OCI-LY7 (cell line): ENCODE measurements at regions not wholly inside any gene's neighbourhood (a gene's known extent, or its start where the extent isn't known, plus 50 kb on each side); places are given as distances from the start of the nearest gene placed in this dataset.

Experiments used
- BruUV-seq: library from RNA; stranded (reverse); fragments of 400-500 nt; replicated peaks from 2 replicates; lab custom pipeline; 2021; lab: Mats Ljungman, UMichigan
- CTCF ChIA-PET: fragments of 300-600 bp; sonication (Branson Sonifier 250); formaldehyde crosslinking; loops from one replicate; lab custom pipeline; 2022; ENCODE audit warnings: antibody characterized with exemption; ENCODE audit not compliant: unreplicated experiment; lab: Charles Lee
- POLR2A ChIA-PET: fragments of 300-600 bp; sonication (Branson Sonifier 250); formaldehyde crosslinking; loops from one replicate; lab custom pipeline; 2022; ENCODE audit warnings: antibody characterized with exemption; lab: Charles Lee
- DNase-seq: peaks from one replicate; pipeline ENCODE4 v3.0.0-alpha.2; 2015; ENCODE audit warnings: low spot score
- H2AFZ ChIP-seq: fragments of 200-600 bp; sonication (generic), shearing (Covaris generic); 2 replicates; pipeline ENCODE4 v1.6.1; 2014; ENCODE audit warnings: mild to moderate bottlenecking, antibody characterized with exemption, low read length, moderate library complexity
- H3K27ac ChIP-seq: fragments of 200-600 bp; sonication (generic); 2 replicates; pipeline ENCODE4 v1.5.1; 2014; ENCODE audit warnings: mixed run types, low read depth, mild to moderate bottlenecking, moderate library complexity, low read length, inconsistent platforms; ENCODE audit not compliant: poor library complexity, severe bottlenecking
- H3K36me3 ChIP-seq: fragments of 200-600 bp; sonication (generic); 2 replicates; pipeline ENCODE4 v1.6.1; 2014; ENCODE audit warnings: mild to moderate bottlenecking, antibody characterized with exemption, low read length, moderate library complexity, mixed read lengths; ENCODE audit not compliant: insufficient read depth
- H3K4me1 ChIP-seq: fragments of 200-600 bp; sonication (generic); 2 replicates; pipeline ENCODE4 v1.5.1; 2014; ENCODE audit warnings: mild to moderate bottlenecking, low read length; ENCODE audit not compliant: insufficient read depth, poor library complexity, severe bottlenecking
- H3K4me2 ChIP-seq: fragments of 200-600 bp; sonication (generic); 2 replicates; pipeline ENCODE4 v1.6.1; 2014; ENCODE audit warnings: mild to moderate bottlenecking, low read length
- H3K4me3 ChIP-seq: fragments of 200-600 bp; sonication (generic); 2 replicates; pipeline ENCODE4 v1.5.1; 2014; ENCODE audit warnings: mild to moderate bottlenecking, low read depth, low read length; ENCODE audit not compliant: poor library complexity, severe bottlenecking
- H3K79me2 ChIP-seq: fragments of 200-600 bp; sonication (generic); 2 replicates; pipeline ENCODE4 v1.6.1; 2016; ENCODE audit warnings: low read depth, mild to moderate bottlenecking, low read length, moderate library complexity, mixed read lengths; ENCODE audit not compliant: insufficient read depth
- H3K9me2 ChIP-seq: fragments of 200-600 bp; sonication (generic); 2 replicates; pipeline ENCODE4 v1.6.1; 2016; ENCODE audit warnings: mild to moderate bottlenecking, low read length, mixed read lengths; ENCODE audit not compliant: insufficient read depth
- H3K9me3 ChIP-seq: fragments of 200-600 bp; sonication (generic); 2 replicates; pipeline ENCODE4 v1.6.1; 2014; ENCODE audit warnings: mild to moderate bottlenecking, mixed run types, low read length, mixed read lengths
- H4K20me1 ChIP-seq: fragments of 200-600 bp; sonication (generic); 2 replicates; pipeline ENCODE4 v1.6.1; 2014; ENCODE audit warnings: mild to moderate bottlenecking, antibody characterized with exemption, low read length, moderate library complexity, mixed read lengths; ENCODE audit not compliant: insufficient read depth
- EZH2phosphoT487 ChIP-seq: fragments of 200-600 bp; sonication (generic); IDR thresholded peaks from 2 replicates; pipeline ENCODE4 v1.6.1; 2018; ENCODE audit warnings: low read depth, borderline replicate concordance, mild to moderate bottlenecking, mixed run types, antibody characterized with exemption, low read length, moderate library complexity, mixed read lengths
- intact Hi-C: fragments of 100-400 bp; cut with micrococcal nuclease; formaldehyde crosslinking; loops from one replicate; pipeline ENCODE4 v1.10.0; 2022; ENCODE audit not compliant: unreplicated experiment
- TF ChIP-seq, protein P1 (sequence below): fragments of 200-600 bp; sonication (generic); conservative IDR thresholded peaks from 2 replicates; pipeline ENCODE4 v1.5.1; 2014; ENCODE audit warnings: mild to moderate bottlenecking, antibody characterized with exemption, low read length, moderate library complexity, mixed read lengths

DNA sequence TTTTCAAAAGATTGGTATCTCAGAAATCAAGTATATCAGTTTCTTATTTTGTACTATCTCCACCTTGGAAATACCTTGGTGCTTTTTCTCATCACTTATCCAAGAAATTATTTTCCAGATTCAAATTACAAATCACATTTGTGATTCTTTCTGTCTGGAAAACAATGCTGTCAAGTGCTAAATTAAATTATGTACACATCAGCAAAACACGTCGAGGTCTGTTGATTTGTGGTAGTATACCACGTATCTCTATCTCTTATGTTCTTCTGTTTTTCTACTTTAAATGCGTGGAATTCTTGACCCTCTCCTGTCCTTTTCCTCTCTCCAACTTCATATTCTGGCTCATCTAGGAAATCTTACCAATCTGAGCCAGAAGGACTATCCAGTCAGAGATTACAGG, 214.5 kb downstream of the PTN start:
- no TSS peak for BruUV-seq

DNA sequence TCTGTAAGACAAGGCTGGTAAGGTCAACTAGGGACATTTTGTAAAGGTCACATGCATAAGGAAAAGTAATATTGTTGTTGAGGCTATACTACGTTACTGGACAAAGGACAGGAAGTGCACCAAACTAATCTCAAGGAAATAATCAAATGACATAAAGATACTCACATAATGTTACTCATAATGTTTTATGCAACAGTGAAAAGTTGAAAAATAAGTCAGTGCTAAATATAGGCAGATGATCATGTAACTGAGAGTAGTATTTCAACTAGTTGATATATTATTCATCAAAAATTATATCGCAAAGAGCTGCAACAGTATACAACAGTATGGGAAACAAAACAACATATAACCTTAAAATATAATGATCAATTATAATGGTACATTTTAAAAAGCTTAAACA, 215.7 kb downstream of the PTN start:
- CTCF ChIA-PET, result no interaction called here
- H3K4me1 ChIP-seq, result no peaks in the 10 kb centered on the region
- intact Hi-C loops, result no loop called here
- H3K9me2 ChIP-seq, result no peaks in the 10 kb centered on the region
- H2AFZ ChIP-seq, result no peak overlapping the region
- TF ChIP-seq EZH2phosphoT487, result no peak
- TF ChIP-seq, protein P1, sequence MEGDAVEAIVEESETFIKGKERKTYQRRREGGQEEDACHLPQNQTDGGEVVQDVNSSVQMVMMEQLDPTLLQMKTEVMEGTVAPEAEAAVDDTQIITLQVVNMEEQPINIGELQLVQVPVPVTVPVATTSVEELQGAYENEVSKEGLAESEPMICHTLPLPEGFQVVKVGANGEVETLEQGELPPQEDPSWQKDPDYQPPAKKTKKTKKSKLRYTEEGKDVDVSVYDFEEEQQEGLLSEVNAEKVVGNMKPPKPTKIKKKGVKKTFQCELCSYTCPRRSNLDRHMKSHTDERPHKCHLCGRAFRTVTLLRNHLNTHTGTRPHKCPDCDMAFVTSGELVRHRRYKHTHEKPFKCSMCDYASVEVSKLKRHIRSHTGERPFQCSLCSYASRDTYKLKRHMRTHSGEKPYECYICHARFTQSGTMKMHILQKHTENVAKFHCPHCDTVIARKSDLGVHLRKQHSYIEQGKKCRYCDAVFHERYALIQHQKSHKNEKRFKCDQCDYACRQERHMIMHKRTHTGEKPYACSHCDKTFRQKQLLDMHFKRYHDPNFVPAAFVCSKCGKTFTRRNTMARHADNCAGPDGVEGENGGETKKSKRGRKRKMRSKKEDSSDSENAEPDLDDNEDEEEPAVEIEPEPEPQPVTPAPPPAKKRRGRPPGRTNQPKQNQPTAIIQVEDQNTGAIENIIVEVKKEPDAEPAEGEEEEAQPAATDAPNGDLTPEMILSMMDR, result no peak
- no peak overlapping the region for H3K27ac ChIP-seq
- H3K4me3 ChIP-seq, result no peak overlapping the region
- no TSS peak for BruUV-seq
- no peaks in the 10 kb centered on the region for H4K20me1 ChIP-seq
- H3K36me3 ChIP-seq, result no peaks in the 10 kb centered on the region
- H3K9me3 ChIP-seq, result no peaks in the 10 kb centered on the region
- no peak for DNase-seq
- H3K79me2 ChIP-seq, result no peaks in the 10 kb centered on the region
- POLR2A ChIA-PET, result interaction anchor here (0.8 to 0.9 kb wide), 2 partner anchors 13 to 18 kb away, joined by 3 read pairs; no protein-coding TSS in a partner anchor
- H3K4me2 ChIP-seq, result no peak overlapping the region

More for the DNA sequence above, 214.5 kb downstream of the PTN start:
- Histone ChIP-seq H4K20me1 (no peaks in the 10 kb centered on the region), H3K9me3 (no peaks in the 10 kb centered on the region), H3K4me3 (no peak overlapping the region), H2AFZ (no peak overlapping the region), H3K9me2 (no peaks in the 10 kb centered on the region), H3K4me1 (no peaks in the 10 kb centered on the region), H3K36me3 (no peaks in the 10 kb centered on the region), H3K79me2 (no peaks in the 10 kb centered on the region), H3K4me2 (no peak overlapping the region), H3K27ac (no peak overlapping the region)
- DNase-seq, result no peak
- ChIA-PET POLR2A (no interaction called here), CTCF (no interaction called here)
- intact Hi-C loops, result no loop called here
- TF ChIP-seq, protein P1, result no peak
- no peak for TF ChIP-seq EZH2phosphoT487

DNA sequence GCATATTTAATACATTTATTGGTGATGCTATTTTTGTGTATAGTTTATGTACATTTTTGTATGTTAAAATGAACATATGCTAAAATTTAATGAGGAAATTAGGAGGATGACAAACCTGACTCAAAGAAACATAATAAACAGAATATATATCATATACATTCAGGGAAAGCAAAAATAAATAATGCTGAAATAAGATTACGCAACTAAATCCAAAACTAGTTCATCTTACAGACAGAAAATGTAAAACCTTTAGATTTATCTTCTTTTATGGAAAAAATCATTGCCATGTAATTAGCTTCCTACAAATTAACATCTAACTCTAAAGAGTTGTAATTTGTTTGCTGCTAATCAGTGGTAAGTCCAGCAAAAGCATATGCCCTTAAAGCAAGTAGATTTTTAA, 216.5 kb downstream of the PTN start:
- Histone ChIP-seq H3K9me3 (no peaks in the 10 kb centered on the region), H3K9me2 (no peaks in the 10 kb centered on the region), H3K36me3 (no peaks in the 10 kb centered on the region), H2AFZ (no peak overlapping the region), H3K27ac (no peak overlapping the region), H3K79me2 (no peaks in the 10 kb centered on the region), H3K4me1 (no peaks in the 10 kb centered on the region), H4K20me1 (no peaks in the 10 kb centered on the region), H3K4me3 (no peak overlapping the region), H3K4me2 (no peak overlapping the region)
- TF ChIP-seq, protein P1, result no peak
- no peak for TF ChIP-seq EZH2phosphoT487
- no TSS peak for BruUV-seq
- POLR2A ChIA-PET, result no interaction called here
- intact Hi-C loops, result no loop called here
- no peak for DNase-seq
- CTCF ChIA-PET, result no interaction called here
